ENCODE measurements at regions not wholly inside any gene's neighbourhood (a gene's known extent, or its start where the extent isn't known, plus 50 kb on each side); places are given as distances from the start of the nearest gene placed in this dataset.
"Not testable (repeated sequence)": the region's sequence is repeated elsewhere in the genome, so short reads cannot be mapped to it uniquely, and the experiment has no call there.

- CTCF ChIA-PET: no interaction called here
Measured at GRCh38 chr1:61028136-61028535, 54.2 kb upstream of the NFIA start.

DNA sequence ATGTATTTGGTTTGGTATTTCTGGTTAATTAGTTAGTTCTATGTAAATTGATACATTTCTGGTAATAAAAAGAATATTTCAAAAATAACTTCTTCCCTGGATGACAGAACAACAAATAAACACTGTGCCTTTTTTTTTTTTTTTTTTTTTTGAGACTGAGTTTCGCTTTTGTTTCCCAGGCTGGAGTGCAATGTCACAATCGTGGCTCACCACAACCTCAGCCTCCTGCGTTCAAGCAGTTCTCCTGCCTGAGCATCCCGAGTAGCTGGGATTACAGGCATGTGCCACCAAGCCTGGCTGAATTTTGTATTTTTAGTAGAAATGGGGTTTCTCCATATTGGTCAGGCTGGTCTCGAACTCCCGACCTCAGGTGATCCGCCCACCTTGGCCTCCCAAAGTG is 64.3 kb upstream of the NFIA start:
- CTCF ChIA-PET, POLR2A ChIA-PET: not testable (repeated sequence)

More at GRCh38 chr1:61028136-61028535, 54.2 kb upstream of the NFIA start:
- POLR2A ChIA-PET: no interaction called here

DNA sequence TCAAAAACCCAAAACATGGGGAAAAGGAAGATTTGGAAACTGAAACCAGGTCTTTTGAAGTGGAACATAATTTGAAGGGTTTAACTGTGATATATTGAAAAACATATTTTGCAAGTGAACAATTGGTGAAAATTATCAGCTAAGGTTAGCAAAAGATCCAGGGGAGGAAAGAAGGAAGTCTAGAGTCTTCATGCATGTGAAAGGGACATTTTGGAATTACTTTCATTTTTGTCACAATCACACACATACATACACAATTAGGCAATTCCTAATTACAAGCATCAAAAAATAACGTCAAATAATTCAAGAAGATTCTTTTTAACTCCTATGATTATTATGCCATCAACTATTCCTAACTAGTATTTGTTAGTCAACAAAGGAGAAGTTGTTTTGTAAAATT is 64.7 kb upstream of the NFIA start:
- ChIA-PET CTCF (no interaction called here), POLR2A (no interaction called here)

- POLR2A ChIA-PET: no interaction called here
- CTCF ChIA-PET: no interaction called here
Measured at GRCh38 chr1:61013946-61014667, 68.3 kb upstream of the NFIA start.

DNA sequence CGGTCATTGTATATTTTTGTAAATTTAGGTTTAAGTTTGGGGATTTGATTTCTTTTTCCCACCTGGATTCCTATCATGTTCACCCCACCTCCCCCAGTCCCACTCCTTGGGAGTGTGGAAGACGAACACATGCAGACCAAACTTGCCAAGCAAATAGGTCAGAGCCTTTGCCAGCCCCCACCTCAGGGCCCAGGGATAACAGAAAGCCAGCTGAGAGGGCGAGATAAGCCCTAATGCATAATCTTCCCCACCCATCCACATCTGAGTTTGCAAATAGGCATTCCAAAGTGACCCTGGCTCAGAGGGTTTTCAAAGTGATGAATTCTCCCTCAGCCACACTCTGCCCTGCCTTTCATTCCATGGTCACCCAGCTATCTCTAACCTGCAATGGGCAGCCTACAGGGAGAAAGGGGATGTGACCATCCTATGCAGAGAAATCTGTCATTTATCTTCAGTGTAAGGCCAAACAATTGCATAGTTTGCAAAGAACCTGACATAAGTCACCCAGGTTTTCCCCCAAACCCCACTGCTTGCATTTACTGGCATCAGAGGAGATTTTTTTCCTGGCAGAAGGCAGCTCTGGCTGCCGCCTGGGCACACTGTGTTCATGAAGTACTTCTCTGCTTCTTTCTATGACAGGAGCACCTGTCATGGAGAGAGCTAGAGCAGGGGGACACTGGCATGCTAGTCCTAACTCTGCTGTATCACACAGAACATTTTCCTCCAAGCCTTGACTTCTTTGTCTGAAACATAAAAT is 69.0 kb upstream of the NFIA start:
- POLR2A ChIA-PET: no interaction called here
- CTCF ChIA-PET: no interaction called here

- CTCF ChIA-PET: no interaction called here
Measured at GRCh38 chr1:61012341-61012761, 70.0 kb upstream of the NFIA start.

GRCh38 chr1:61011561-61012263 is 70.6 kb upstream of the NFIA start:
- ChIA-PET POLR2A (no interaction called here), CTCF (no interaction called here)

More at GRCh38 chr1:61012341-61012761, 70.0 kb upstream of the NFIA start:
- POLR2A ChIA-PET: no interaction called here

GRCh38 chr1:61007534-61008364 is 74.6 kb upstream of the NFIA start:
- CTCF ChIA-PET: no interaction called here
- POLR2A ChIA-PET: no interaction called here

- POLR2A ChIA-PET: no interaction called here
- CTCF ChIA-PET: no interaction called here
Measured at GRCh38 chr1:61005614-61006580, 76.5 kb upstream of the NFIA start.

DNA sequence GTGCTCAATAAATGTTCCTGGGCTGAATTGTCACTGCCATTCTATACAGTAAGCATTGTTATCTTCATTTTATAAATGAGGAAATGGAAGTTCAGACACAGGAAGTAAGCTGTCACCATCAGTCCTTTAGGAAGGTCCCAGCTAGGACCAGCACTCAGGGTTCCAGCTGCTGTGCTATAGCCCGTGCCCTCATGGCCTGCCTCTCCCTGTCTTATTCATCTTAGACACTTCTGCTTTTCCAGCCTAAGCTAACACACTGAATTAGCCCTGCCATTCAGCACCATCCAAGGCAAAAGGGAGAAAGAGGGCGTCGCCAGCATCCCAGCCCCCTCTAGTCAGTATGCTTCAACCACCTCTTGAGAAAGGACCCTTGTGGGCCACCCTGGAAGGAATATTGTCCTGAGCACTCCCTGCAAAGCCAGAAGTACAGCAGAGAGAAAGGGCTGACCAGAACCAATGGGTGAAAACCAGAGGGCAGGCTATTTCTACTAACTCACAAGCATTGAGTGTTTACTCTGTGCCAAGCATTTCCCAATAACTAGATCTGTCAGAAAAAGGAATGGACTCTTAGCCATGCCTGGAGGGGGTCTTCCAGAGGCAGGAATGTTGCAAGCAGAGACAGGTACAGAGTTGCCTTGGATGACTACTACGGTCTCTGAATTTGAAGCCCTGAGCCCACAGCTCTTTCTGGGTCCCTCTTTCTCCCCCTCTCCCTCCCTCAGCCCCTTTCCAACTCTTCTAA is 77.9 kb upstream of the NFIA start:
- ChIA-PET POLR2A (no interaction called here), CTCF (no interaction called here)

DNA sequence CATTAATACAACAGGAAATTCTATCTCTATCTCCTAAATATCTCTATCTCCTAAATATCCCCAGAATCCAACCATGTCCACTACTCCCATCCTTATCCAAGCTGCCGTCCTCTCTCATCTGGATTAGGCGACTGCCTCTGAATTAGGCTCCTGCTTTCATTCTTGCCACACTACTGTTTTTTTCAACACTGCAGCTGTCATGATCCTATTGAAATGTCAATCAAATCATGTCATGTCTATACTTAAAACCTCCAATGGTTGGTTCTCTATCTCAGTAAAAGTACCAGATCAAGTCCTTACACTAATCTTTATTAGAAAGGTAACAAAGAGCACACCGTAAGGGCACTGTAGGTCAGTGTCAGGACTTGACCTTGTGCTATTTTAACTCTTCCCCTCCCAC is 82.0 kb upstream of the NFIA start:
- CTCF ChIA-PET: no interaction called here
- POLR2A ChIA-PET: no interaction called here

- ChIA-PET CTCF (interaction anchor here (1.2 kb wide), 1 partner anchor 19 kb away, joined by 4 read pairs; no protein-coding TSS in a partner anchor), POLR2A (no interaction called here)
Measured at GRCh38 chr1:60998786-60999185, 83.6 kb upstream of the NFIA start.

DNA sequence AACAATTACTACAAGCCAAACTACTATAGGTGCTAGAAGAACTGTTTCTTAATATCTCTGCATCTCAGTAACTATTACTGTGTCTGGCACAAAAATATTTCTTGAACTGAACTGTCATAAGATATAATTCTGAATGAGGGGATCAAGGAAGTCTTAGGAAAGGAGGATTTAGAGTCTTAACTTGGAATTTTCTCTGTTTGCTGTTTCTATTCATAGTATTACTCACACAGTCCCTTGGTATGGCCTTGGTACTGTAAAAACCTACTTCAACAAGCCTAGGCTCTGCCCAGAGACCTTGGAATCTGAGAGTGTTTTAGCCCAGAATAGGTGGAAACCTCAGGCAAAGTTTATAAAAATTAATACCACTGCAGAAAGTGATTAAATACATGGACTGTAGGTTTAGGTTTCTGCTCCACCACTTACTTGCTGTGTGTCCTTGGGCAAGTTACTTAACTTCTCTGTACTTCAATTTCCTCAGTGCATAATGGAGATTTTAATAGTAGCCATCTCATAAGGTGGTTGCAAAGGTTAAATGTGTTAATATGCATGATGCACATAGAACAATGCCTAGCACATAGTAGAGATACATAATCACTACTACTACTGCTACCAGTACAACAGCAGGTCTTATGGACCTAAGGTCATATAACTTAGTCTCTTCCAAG is 87.4 kb upstream of the NFIA start:
- ChIA-PET POLR2A (no interaction called here), CTCF (no interaction called here)

DNA sequence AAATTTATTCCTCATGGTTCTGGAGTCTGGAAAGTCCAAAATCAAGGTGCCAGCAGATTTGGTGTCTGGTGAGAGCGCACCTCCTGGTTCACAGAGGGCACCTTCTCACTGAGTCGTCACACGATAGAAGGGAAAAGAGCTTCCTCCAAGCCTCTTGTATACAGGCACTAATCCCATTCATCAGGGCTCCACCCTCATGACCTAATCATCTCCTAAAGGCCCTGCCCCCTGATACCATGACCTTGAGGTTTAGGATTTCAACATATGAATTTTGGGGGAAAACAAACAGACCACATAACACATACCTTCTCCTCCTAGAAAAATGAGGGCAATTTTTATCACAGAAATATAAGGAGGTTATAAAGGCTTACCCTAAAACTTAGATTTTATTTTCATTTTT is 88.0 kb upstream of the NFIA start:
- CTCF ChIA-PET: no interaction called here
- POLR2A ChIA-PET: interaction anchor here (0.6 kb wide), 1 partner anchor 1214 kb away, joined by 8 read pairs; no protein-coding TSS in a partner anchor

DNA sequence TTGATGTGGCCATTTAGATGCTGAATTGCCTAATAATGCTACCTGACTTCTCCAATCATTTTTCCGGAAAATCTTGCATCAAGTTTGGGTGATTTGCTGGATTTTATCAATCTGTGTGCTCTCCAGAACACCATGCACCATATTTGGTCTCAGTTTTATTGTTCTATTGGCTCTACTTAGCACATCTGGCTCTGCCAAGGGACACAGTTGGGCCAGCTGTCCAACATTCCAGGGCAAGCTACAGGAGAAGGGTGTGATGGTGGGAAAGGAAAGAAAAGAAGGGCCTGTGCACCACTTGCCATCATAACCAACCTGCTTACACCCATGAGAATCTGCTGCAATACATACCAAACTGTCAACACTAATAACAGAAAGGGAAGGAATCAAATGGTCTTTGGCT is 90.2 kb upstream of the NFIA start:
- CTCF ChIA-PET: no interaction called here
- POLR2A ChIA-PET: no interaction called here

DNA sequence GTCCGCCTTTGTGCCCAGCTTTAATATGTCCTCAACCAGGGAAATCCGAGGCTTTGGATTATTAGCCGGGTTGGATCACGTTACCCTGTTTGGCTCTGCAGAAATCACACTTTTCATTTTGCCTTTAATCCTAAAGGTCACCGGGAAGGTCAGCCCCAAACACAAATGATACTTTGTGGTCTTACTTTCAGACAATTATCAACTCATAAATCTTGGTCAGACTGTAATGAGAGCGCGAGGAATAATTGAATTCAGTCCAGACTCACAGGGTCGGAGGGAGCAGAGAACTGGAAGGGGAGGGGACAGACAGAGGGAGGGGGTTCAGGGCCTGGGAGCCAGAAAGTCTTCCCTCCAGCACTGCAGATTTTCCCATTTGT is 91.7 kb upstream of the NFIA start:
- POLR2A ChIA-PET: no interaction called here

GRCh38 chr1:60989749-60990713 is 92.3 kb upstream of the NFIA start:
- ChIA-PET POLR2A (no interaction called here), CTCF (interaction anchor here (1.1 to 1.4 kb wide), 2 partner anchors 53 to 60 kb away, joined by 3 to 4 read pairs; no protein-coding TSS in a partner anchor)

More for the DNA sequence above, 91.7 kb upstream of the NFIA start:
- CTCF ChIA-PET: interaction anchor here (1.1 kb wide), 1 partner anchor 52 kb away, joined by 3 read pairs; no protein-coding TSS in a partner anchor
